Testis (tissue), 2 donors: ENCODE measurements at regions not wholly inside any gene's neighbourhood (a gene's known extent, or its start where the extent isn't known, plus 50 kb on each side); places are given as distances from the start of the nearest gene placed in this dataset.

Experiments used
- DNase-seq: peaks from one replicate; pipeline ENCODE4 v3.0.0-alpha.2; 2019
- H3K27ac ChIP-seq, 2 donors: fragments of 200-600 bp; sonication (generic); one replicate each; pipeline ENCODE4 v1.5.1; 2019
- H3K27me3 ChIP-seq: fragments of 200-600 bp; sonication (generic); one replicate; pipeline ENCODE4 v1.5.1; 2019
- H3K36me3 ChIP-seq: fragments of 200-600 bp; sonication (generic); one replicate; pipeline ENCODE4 v1.5.1; 2017; ENCODE audit warnings: low read depth; ENCODE audit errors: missing control alignments
- H3K4me1 ChIP-seq: fragments of 200-600 bp; sonication (generic); one replicate; pipeline ENCODE4 v1.5.1; 2019
- H3K4me3 ChIP-seq, 2 donors: fragments of 200-600 bp; sonication (generic); one replicate each; pipeline ENCODE4 v1.5.1; 2017 to 2019
- H3K9me3 ChIP-seq: fragments of 200-600 bp; sonication (generic); one replicate; pipeline ENCODE4 v1.5.1; 2017
- POLR2A ChIP-seq: fragments of 450-650 bp; IDR thresholded peaks from one replicate; pipeline ENCODE4 v1.6.1; 2017; ENCODE audit warnings: antibody characterized with exemption, mild to moderate bottlenecking, moderate library complexity
- WGBS, 2 donors: methylation state at CpG; one replicate each; pipeline ENCODE4 v1.1.5; 2018; 5-methylcytosine and 5-hydroxymethylcytosine counted together
- intact Hi-C: fragments of 100-400 bp; cut with DNase I; formaldehyde crosslinking; loops from one replicate; pipeline ENCODE4 v1.15.1; 2023; ENCODE audit warnings: low total_unique reads
- TF ChIP-seq, protein P1 (sequence below), 3 experiments: fragments of 450-650 bp in 2 of 3; fragments of 200-600 bp in 1 of 3; sonication (generic) in 1 of 3; IDR thresholded peaks; one replicate each; pipeline ENCODE4 v1.5.1; 2016 to 2019; ENCODE audit warnings: antibody characterized with exemption in 3 of 3, mild to moderate bottlenecking in 2 of 3, moderate library complexity in 1 of 3

DNA sequence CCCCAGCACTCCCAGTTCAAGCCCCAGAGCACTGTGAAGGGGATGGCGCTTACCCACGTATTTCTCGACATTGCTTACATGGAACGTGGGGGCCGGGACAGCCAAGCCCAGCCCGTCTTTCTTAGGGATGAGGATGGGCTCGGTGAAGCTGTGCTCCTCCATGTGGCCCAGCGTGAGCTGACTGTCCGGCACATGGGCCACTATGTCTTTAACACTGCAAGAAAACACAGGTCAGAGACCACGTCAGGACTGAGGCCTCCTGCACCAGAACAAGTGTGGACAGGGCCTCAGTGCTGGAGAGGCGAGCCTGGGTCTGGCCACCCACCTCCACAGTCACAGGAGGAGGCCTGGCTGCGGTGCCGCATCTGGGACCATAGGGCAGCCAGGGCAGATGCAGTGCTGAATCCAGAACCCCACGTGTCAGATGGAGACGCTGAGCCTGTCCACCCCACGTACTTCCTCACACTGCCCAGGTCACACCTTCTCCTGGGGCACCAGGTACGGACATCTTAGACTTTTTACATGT, 125.2 kb downstream of the TUBA3C start:
- Histone ChIP-seq H3K9me3 (no peaks in the 10 kb centered on the region), H3K27me3 (no peaks in the 10 kb centered on the region), H3K36me3 (no peaks in the 10 kb centered on the region), H3K27ac (no peak overlapping the region), H3K4me1 (no peaks in the 10 kb centered on the region), H3K4me3 (no peak overlapping the region)
- intact Hi-C loops = no loop called here
- 80 to 89% methylated on average over 1 to 17 of the region's 17 CpGs for WGBS, 2 donors
- no peak for DNase-seq
- no peak for TF ChIP-seq POLR2A
- TF ChIP-seq, protein P1, sequence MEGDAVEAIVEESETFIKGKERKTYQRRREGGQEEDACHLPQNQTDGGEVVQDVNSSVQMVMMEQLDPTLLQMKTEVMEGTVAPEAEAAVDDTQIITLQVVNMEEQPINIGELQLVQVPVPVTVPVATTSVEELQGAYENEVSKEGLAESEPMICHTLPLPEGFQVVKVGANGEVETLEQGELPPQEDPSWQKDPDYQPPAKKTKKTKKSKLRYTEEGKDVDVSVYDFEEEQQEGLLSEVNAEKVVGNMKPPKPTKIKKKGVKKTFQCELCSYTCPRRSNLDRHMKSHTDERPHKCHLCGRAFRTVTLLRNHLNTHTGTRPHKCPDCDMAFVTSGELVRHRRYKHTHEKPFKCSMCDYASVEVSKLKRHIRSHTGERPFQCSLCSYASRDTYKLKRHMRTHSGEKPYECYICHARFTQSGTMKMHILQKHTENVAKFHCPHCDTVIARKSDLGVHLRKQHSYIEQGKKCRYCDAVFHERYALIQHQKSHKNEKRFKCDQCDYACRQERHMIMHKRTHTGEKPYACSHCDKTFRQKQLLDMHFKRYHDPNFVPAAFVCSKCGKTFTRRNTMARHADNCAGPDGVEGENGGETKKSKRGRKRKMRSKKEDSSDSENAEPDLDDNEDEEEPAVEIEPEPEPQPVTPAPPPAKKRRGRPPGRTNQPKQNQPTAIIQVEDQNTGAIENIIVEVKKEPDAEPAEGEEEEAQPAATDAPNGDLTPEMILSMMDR (IDR thresholded peaks at IDR 0.05) = no peak

DNA sequence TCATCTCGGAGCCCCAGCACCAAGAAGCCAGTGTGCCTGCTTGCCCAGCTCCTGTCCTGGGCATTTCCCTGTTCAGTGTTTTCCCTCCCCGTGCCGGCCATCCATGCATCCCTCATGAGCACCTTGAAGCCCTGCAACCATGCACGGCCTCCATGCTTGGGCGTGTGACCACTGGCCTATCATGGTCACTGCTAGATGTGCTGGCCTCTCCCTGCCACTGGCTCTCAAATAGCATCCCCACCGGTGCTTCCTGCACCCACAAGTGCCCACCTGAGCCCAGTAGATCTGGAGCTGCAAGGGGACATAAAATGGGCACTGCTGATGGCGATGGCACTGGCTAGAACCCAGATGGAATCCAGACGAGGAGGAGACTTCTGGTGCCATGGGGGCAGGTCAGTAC, 126.0 kb downstream of the TUBA3C start:
- DNase-seq = no peak
- intact Hi-C loops = no loop called here
- no peak overlapping the region for H3K27ac ChIP-seq

DNA sequence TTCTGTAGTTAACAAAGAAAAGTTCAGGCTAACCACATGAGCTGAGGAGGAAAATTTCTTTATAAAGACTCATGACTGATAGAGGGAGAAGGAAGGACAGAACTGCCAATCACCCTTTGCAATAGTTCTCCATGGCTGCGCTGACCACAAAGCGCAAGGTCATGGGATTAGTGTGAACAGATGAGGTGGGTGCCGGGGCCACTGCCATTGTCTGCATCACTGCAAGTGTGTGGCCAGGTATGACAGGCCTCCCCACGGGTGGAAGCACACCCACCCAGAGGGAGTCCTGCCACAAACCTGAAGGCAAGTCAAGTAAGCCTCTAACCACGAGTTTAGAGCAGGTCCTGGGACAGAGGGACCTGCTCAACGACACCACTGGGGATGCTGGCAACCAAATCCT, 128.1 kb downstream of the TUBA3C start:
- no peaks in the 10 kb centered on the region for H3K36me3 ChIP-seq
- no peaks in the 10 kb centered on the region for H3K4me1 ChIP-seq
- no peak overlapping the region for H3K4me3 ChIP-seq
- intact Hi-C loops = no loop called here
- 63 to 76% methylated on average over 6 of the region's 6 CpGs for WGBS, 2 donors
- DNase-seq = no peak
- TF ChIP-seq, protein P1 (IDR thresholded peaks at IDR 0.05) = no peak
- H3K27me3 ChIP-seq = no peaks in the 10 kb centered on the region
- H3K9me3 ChIP-seq = no peaks in the 10 kb centered on the region
- no peak overlapping the region for H3K27ac ChIP-seq

More for the DNA sequence above, 126.0 kb downstream of the TUBA3C start:
- H3K9me3 ChIP-seq = no peaks in the 10 kb centered on the region
- WGBS, 2 donors = 80 to 89% methylated on average over 8 of the region's 8 CpGs
- H3K4me1 ChIP-seq = no peaks in the 10 kb centered on the region
- TF ChIP-seq, protein P1 (IDR thresholded peaks at IDR 0.05) = no peak
- TF ChIP-seq POLR2A = no peak
- no peaks in the 10 kb centered on the region for H3K27me3 ChIP-seq
- H3K36me3 ChIP-seq = no peaks in the 10 kb centered on the region
- no peak overlapping the region for H3K4me3 ChIP-seq

DNA sequence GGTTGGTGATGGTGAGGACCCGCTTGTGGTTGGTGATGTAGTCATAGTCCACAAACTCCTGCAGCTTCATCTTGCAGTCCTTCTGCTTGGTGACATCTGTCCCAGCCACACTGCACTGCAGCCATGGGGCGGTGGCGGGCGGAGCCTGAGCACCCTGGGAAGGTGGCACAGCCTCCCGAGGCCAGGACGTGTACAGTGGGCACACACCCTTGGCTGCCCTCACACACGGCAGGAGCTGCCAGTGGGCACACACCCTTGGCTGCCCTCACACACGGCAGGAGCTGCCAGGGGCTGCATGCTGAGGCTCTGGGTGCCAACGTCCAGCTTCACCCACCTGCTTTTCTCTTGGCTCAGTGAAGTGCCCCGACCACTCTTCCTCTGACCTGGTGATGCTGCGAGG, 128.7 kb downstream of the TUBA3C start:
- no peak for TF ChIP-seq POLR2A
- TF ChIP-seq, protein P1 (IDR thresholded peaks at IDR 0.05) = no peak
- no peak overlapping the region for H3K4me3 ChIP-seq
- no peaks in the 10 kb centered on the region for H3K36me3 ChIP-seq
- H3K27ac ChIP-seq = no peak overlapping the region
- H3K4me1 ChIP-seq = no peaks in the 10 kb centered on the region
- 76 to 92% methylated on average over 6 to 10 of the region's 11 CpGs for WGBS, 2 donors
- no peak for DNase-seq
- intact Hi-C loops = no loop called here
- H3K9me3 ChIP-seq = no peaks in the 10 kb centered on the region
- H3K27me3 ChIP-seq = no peaks in the 10 kb centered on the region

DNA sequence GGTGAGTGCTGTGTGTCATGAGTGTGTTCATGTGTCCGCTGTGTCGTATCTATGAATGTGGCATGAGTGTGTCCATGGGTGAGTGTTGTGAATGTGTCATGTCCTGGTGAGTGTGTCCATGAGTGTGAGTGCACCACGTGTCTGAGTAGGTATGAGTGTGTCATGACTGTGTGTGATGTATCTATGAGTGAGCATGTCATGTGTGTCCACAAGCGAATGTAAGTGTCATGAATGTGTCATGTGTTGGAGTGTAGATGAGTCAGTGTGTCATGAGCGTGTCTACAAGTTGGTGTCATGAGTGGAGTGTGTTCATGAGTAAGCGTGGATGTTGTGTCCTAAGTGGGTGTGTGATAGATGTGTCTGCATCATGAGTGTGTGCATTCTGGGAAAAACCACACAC, 129.4 kb downstream of the TUBA3C start:
- intact Hi-C loops = no loop called here
- WGBS, 2 donors = 70 to 76% methylated on average over 6 of the region's 6 CpGs

More for the DNA sequence above, 129.4 kb downstream of the TUBA3C start:
- no peaks in the 10 kb centered on the region for H3K27me3 ChIP-seq
- H3K4me1 ChIP-seq = no peaks in the 10 kb centered on the region
- no peak overlapping the region for H3K4me3 ChIP-seq
- TF ChIP-seq, protein P1 (IDR thresholded peaks at IDR 0.05) = no peak
- no peak for TF ChIP-seq POLR2A
- H3K36me3 ChIP-seq = no peaks in the 10 kb centered on the region
- no peak overlapping the region for H3K27ac ChIP-seq
- DNase-seq = no peak
- no peaks in the 10 kb centered on the region for H3K9me3 ChIP-seq
